Astrocyte (in vitro differentiated cells and primary cell): ENCODE measurements at regions not wholly inside any gene's neighbourhood (a gene's known extent, or its start where the extent isn't known, plus 50 kb on each side); places are given as distances from the start of the nearest gene placed in this dataset.

Source experiments
- DNase-seq: peaks from one replicate; pipeline ENCODE4 v3.0.0-alpha.2; 2010; ENCODE audit warnings: low read depth
- FAIRE-seq: peaks from 2 replicates; lab custom pipeline; 2011; peaks lifted over from hg19 to GRCh38; lab: Jason Lieb, UNC
- H2AFZ ChIP-seq: 2 replicates; pipeline ENCODE4 v1.6.0; 2012; ENCODE audit warnings: low read depth, low read length, inconsistent platforms
- H3K27ac ChIP-seq: 2 replicates; pipeline ENCODE4 v1.5.1; 2011; ENCODE audit warnings: low read depth, low read length, inconsistent platforms
- H3K27me3 ChIP-seq: 2 replicates; pipeline ENCODE4 v1.6.0; 2011; ENCODE audit warnings: low read length, inconsistent platforms; ENCODE audit not compliant: insufficient read depth
- H3K36me3 ChIP-seq: 2 replicates; pipeline ENCODE4 v1.5.1; 2011; ENCODE audit warnings: low read length, inconsistent platforms; ENCODE audit not compliant: insufficient read depth
- H3K4me1 ChIP-seq: 2 replicates; pipeline ENCODE4 v1.5.1; 2011; ENCODE audit warnings: low read length, inconsistent platforms; ENCODE audit not compliant: insufficient read depth
- H3K4me2 ChIP-seq: 2 replicates; pipeline ENCODE4 v1.6.0; 2012; ENCODE audit warnings: low read length, inconsistent platforms
- H3K4me3 ChIP-seq: 2 replicates; pipeline ENCODE4 v1.5.1; 2011; ENCODE audit warnings: low read depth, mild to moderate bottlenecking, low read length, inconsistent platforms; ENCODE audit not compliant: insufficient read depth
- H3K79me2 ChIP-seq: 2 replicates; pipeline ENCODE4 v1.6.0; 2012; ENCODE audit warnings: mild to moderate bottlenecking, low read length, inconsistent platforms; ENCODE audit not compliant: insufficient read depth
- H3K9ac ChIP-seq: 2 replicates; pipeline ENCODE4 v1.6.0; 2012; ENCODE audit warnings: mild to moderate bottlenecking, low read length, inconsistent platforms
- H3K9me3 ChIP-seq: 2 replicates; pipeline ENCODE4 v1.5.1; 2012; ENCODE audit warnings: low read depth, mild to moderate bottlenecking, low read length, inconsistent platforms; ENCODE audit not compliant: insufficient read depth
- H4K20me1 ChIP-seq: 2 replicates; pipeline ENCODE4 v1.6.0; 2012; ENCODE audit warnings: low read length, inconsistent platforms; ENCODE audit not compliant: insufficient read depth
- H3K27ac Mint-ChIP-seq: one replicate; pipeline ENCODE4 v1.8.0; 2021; ENCODE audit warnings: mild to moderate bottlenecking, mixed read lengths; ENCODE audit not compliant: unreplicated experiment
- H3K27me3 Mint-ChIP-seq: one replicate; pipeline ENCODE4 v1.8.0; 2021; ENCODE audit warnings: low read depth, mixed read lengths; ENCODE audit not compliant: unreplicated experiment
- H3K36me3 Mint-ChIP-seq: one replicate; pipeline ENCODE4 v1.8.0; 2021; ENCODE audit warnings: low read depth, mixed read lengths; ENCODE audit not compliant: unreplicated experiment
- H3K4me1 Mint-ChIP-seq: one replicate; pipeline ENCODE4 v1.8.0; 2021; ENCODE audit warnings: low read depth, mixed read lengths; ENCODE audit not compliant: unreplicated experiment
- H3K4me3 Mint-ChIP-seq: one replicate; pipeline ENCODE4 v1.8.0; 2021; ENCODE audit warnings: mild to moderate bottlenecking, moderate library complexity, mixed read lengths; ENCODE audit not compliant: unreplicated experiment
- H3K9me3 Mint-ChIP-seq: one replicate; pipeline ENCODE4 v1.8.0; 2021; ENCODE audit warnings: mild to moderate bottlenecking, mixed read lengths; ENCODE audit not compliant: unreplicated experiment
- EZH2 ChIP-seq: IDR thresholded peaks from 2 replicates; pipeline ENCODE4 v1.6.1; 2012; ENCODE audit warnings: mild to moderate bottlenecking, low read length, inconsistent platforms; ENCODE audit not compliant: insufficient read depth
- TF ChIP-seq, protein P1 (sequence below): IDR thresholded peaks from 2 replicates; pipeline ENCODE4 v1.5.1; 2011; ENCODE audit warnings: low read depth, mild to moderate bottlenecking, inconsistent platforms, low read length, moderate library complexity; ENCODE audit not compliant: insufficient read depth

DNA sequence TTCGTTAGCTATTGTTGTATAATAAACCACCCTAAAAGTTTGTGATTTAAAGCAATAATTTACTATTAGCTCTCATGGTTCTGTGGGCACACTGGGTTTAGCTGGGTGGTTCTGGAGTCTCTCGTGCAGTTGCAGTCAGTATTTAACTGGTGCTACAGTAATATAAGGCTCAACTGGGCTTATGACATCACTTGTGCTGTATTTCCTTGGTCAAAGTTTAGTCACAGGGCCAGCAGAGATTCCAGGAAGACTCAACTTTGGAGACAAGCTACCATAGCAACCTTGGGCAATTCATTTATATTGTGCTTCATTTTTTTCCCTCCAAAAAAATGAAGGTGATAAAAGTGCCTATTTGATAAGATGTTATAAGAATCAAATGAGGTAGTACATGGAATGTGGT is 204.2 kb upstream of the GUCY1A2 start:
- Histone ChIP-seq H3K36me3 (no peaks in the 10 kb centered on the region), H2AFZ (no peak overlapping the region), H3K27me3 (no peaks in the 10 kb centered on the region), H3K9ac (no peak overlapping the region), H3K9me3 (no peaks in the 10 kb centered on the region), H4K20me1 (no peaks in the 10 kb centered on the region), H3K4me3 (no peak overlapping the region), H3K4me2 (no peak overlapping the region), H3K27ac (no peak overlapping the region), H3K79me2 (no peaks in the 10 kb centered on the region), H3K4me1 (no peaks in the 10 kb centered on the region)
- H3K4me1 Mint-ChIP-seq = no peaks in the 10 kb centered on the region
- no peaks in the 10 kb centered on the region for H3K27me3 Mint-ChIP-seq
- H3K4me3 Mint-ChIP-seq = no peak overlapping the region
- no peaks in the 10 kb centered on the region for H3K36me3 Mint-ChIP-seq
- peaks cover 3% of the 10 kb centered on the region for H3K9me3 Mint-ChIP-seq
- TF ChIP-seq EZH2 = no peak
- TF ChIP-seq, protein P1, sequence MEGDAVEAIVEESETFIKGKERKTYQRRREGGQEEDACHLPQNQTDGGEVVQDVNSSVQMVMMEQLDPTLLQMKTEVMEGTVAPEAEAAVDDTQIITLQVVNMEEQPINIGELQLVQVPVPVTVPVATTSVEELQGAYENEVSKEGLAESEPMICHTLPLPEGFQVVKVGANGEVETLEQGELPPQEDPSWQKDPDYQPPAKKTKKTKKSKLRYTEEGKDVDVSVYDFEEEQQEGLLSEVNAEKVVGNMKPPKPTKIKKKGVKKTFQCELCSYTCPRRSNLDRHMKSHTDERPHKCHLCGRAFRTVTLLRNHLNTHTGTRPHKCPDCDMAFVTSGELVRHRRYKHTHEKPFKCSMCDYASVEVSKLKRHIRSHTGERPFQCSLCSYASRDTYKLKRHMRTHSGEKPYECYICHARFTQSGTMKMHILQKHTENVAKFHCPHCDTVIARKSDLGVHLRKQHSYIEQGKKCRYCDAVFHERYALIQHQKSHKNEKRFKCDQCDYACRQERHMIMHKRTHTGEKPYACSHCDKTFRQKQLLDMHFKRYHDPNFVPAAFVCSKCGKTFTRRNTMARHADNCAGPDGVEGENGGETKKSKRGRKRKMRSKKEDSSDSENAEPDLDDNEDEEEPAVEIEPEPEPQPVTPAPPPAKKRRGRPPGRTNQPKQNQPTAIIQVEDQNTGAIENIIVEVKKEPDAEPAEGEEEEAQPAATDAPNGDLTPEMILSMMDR = no peak
- H3K27ac Mint-ChIP-seq = no peak overlapping the region
- FAIRE-seq (no peak), DNase-seq (no peak)

DNA sequence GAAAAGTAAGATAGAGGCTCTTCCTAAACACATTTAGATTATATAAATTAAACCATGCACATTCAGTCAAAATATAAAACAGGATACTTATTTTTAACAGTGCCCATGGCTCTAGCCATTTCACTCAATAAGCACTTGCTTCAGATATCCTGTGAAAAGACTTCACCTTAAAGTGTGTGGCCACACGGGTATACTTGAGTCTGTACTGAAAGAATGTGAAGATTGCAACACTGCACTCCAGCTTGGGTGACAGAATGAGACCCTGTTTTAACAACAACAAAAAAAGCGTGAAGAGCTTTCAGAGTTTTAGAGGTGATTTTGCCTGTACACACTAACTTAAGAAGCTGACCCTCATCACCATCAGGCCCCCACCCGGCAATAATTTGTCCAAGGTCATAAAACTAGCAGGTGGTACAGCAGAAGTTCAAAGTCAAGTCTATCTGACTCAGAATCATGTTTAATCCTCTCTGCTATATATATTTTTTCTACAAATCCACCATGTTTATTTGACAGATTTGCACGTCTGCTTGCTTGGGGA is 203.5 kb upstream of the GUCY1A2 start:
- no peaks in the 10 kb centered on the region for H3K79me2 ChIP-seq
- H3K4me3 Mint-ChIP-seq = no peak overlapping the region
- H2AFZ ChIP-seq = no peak overlapping the region
- H3K4me3 ChIP-seq = no peak overlapping the region
- no peaks in the 10 kb centered on the region for H3K4me1 ChIP-seq
- H3K9ac ChIP-seq = no peak overlapping the region
- no peaks in the 10 kb centered on the region for H3K9me3 ChIP-seq
- H3K4me2 ChIP-seq = no peak overlapping the region
- no peak overlapping the region for H3K27ac ChIP-seq
- no peaks in the 10 kb centered on the region for H3K36me3 Mint-ChIP-seq
- TF ChIP-seq, protein P1 = no peak
- no peak for TF ChIP-seq EZH2
- no peaks in the 10 kb centered on the region for H3K36me3 ChIP-seq
- H3K4me1 Mint-ChIP-seq = no peaks in the 10 kb centered on the region
- H3K9me3 Mint-ChIP-seq = peaks cover 3% of the 10 kb centered on the region
- H3K27ac Mint-ChIP-seq = no peak overlapping the region
- DNase-seq (no peak), FAIRE-seq (no peak)
- no peaks in the 10 kb centered on the region for H4K20me1 ChIP-seq
- H3K27me3 Mint-ChIP-seq = no peaks in the 10 kb centered on the region
- H3K27me3 ChIP-seq = no peaks in the 10 kb centered on the region

DNA sequence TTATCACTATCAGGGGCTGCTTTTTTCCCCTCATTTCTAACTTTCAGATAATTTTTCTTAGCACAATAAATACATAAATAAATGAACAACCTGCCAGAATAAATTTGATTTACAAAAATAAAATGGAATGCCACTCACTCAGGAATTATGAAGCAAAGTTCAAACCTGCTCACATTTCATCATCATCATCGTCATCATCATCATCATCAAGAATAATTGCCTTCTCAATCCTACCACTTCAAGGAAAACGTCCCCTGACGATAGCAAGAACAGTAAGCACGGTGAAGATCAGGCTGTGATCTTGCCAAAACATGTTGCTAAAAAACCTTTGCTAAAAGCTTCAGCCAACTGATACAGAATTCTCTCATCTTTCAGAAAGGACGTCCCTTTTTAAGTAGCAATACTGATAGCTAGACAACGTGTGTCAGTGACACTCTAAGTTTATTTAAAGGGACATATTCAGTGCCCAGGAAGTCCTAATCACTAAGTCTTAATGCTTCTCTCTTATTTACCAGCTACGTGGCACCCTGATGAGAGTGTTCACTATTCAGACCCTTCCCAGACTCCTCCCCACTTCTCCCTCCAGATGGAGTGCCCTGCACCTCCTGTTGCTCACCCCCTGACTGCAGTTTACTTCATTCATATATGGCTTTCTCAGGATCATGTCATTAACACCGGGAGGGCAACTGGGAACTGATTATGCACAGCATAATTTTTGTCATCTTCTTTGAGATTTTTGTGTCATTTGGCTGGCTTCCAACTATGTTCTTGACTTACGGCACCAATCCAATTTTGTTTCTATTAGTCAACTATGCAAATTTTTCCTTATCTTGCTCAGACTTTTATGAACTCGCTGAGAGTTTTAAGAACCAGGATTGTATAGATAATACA is 200.1 kb upstream of the GUCY1A2 start:
- Histone ChIP-seq H3K9ac (no peak overlapping the region), H3K9me3 (no peaks in the 10 kb centered on the region), H3K27me3 (no peaks in the 10 kb centered on the region), H3K79me2 (no peaks in the 10 kb centered on the region), H3K4me2 (peak overlapping the region; percentile 7), H3K4me1 (no peaks in the 10 kb centered on the region), H4K20me1 (no peaks in the 10 kb centered on the region), H3K36me3 (no peaks in the 10 kb centered on the region), H3K4me3 (no peak overlapping the region), H2AFZ (no peak overlapping the region), H3K27ac (no peak overlapping the region)
- no peak for DNase-seq
- Mint-ChIP-seq H3K27me3 (no peaks in the 10 kb centered on the region), H3K4me1 (no peaks in the 10 kb centered on the region), H3K9me3 (no peaks in the 10 kb centered on the region), H3K4me3 (no peak overlapping the region), H3K36me3 (no peaks in the 10 kb centered on the region), H3K27ac (no peak overlapping the region)
- TF ChIP-seq EZH2 = no peak
- no peak for FAIRE-seq
